ENCODE measurements at regions not wholly inside any gene's neighbourhood (a gene's known extent, or its start where the extent isn't known, plus 50 kb on each side); places are given as distances from the start of the nearest gene placed in this dataset.
"Not testable (repeated sequence)": the region's sequence is repeated elsewhere in the genome, so short reads cannot be mapped to it uniquely, and the experiment has no call there.

DNA sequence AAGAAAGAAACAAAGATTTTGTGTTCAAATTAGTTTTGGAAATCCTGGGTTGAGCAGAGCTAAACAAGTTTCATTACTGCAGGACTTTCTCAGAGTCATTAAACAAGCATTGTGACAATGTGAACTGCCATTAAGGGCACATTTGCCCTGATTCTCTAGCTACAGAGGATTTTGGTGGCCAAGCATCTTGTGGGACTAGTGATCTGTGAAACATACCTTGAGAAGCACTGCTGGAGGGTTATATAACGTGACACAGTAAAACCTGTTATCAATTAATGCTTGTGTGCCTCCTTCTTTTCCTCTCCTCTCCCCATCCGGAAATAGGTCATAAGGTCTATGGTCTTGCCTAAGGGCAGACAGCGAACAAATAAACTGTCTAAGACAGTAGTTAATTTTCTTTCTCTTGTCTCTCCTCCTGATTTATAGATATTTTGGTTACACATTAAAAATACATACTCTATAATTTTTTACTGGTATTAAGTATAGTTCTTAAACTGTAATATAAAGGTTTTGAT lies 167.3 kb upstream of the NANOGP8 start:
- no peak overlapping the region for H3K9ac ChIP-seq (ENCODE audit: low read depth, low read length)
- H3K27ac ChIP-seq (ENCODE audit: low read length) = no peak overlapping the region
- no peak for DNase-seq
- H3K4me2 ChIP-seq (ENCODE audit: insufficient read depth, low read length) = no peak overlapping the region
- no peaks in the 10 kb centered on the region for H3K79me2 ChIP-seq (ENCODE audit: insufficient read depth, low read length)
- H3K36me3 ChIP-seq (ENCODE audit: insufficient read depth, low read length) = no peaks in the 10 kb centered on the region
- TF ChIP-seq, protein P1, sequence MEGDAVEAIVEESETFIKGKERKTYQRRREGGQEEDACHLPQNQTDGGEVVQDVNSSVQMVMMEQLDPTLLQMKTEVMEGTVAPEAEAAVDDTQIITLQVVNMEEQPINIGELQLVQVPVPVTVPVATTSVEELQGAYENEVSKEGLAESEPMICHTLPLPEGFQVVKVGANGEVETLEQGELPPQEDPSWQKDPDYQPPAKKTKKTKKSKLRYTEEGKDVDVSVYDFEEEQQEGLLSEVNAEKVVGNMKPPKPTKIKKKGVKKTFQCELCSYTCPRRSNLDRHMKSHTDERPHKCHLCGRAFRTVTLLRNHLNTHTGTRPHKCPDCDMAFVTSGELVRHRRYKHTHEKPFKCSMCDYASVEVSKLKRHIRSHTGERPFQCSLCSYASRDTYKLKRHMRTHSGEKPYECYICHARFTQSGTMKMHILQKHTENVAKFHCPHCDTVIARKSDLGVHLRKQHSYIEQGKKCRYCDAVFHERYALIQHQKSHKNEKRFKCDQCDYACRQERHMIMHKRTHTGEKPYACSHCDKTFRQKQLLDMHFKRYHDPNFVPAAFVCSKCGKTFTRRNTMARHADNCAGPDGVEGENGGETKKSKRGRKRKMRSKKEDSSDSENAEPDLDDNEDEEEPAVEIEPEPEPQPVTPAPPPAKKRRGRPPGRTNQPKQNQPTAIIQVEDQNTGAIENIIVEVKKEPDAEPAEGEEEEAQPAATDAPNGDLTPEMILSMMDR (IDR thresholded peaks at IDR 0.05; ENCODE audit: borderline replicate concordance, extremely low read depth, low read length, poor library complexity, severe bottlenecking) = no peak
- TF ChIP-seq EZH2 (IDR thresholded peaks at IDR 0.05; ENCODE audit: borderline replicate concordance, low read depth, low read length, severe bottlenecking) = no peak
- no peak overlapping the region for H2AFZ ChIP-seq (ENCODE audit: low read depth, low read length)
- no peaks in the 10 kb centered on the region for H3K27me3 ChIP-seq (ENCODE audit: insufficient read depth, low read length, poor library complexity)
- no peaks in the 10 kb centered on the region for H4K20me1 ChIP-seq (ENCODE audit: insufficient read depth, low read length)
- no peak overlapping the region for H3K4me3 ChIP-seq (ENCODE audit: low read depth in 1 of 2, low read length in 2 of 2)
- no peaks in the 10 kb centered on the region for H3K9me3 ChIP-seq (ENCODE audit: insufficient read depth, low read length, severe bottlenecking)
- no peaks in the 10 kb centered on the region for H3K4me1 ChIP-seq (ENCODE audit: insufficient read depth, low read length)
- no peak for ATAC-seq (ENCODE audit: insufficient read depth, low read depth)

- ATAC-seq (ENCODE audit: insufficient read depth, low read depth) (no peak), DNase-seq (no peak)
- Histone ChIP-seq H3K4me2 (ENCODE audit: insufficient read depth, low read length) (no peak overlapping the region), H3K9me3 (ENCODE audit: insufficient read depth, low read length, severe bottlenecking) (no peaks in the 10 kb centered on the region), H4K20me1 (ENCODE audit: insufficient read depth, low read length) (no peaks in the 10 kb centered on the region), H3K4me3 (ENCODE audit: low read depth in 1 of 2, low read length in 2 of 2) (no peak overlapping the region), H3K4me1 (ENCODE audit: insufficient read depth, low read length) (no peaks in the 10 kb centered on the region), H3K36me3 (ENCODE audit: insufficient read depth, low read length) (no peaks in the 10 kb centered on the region), H3K79me2 (ENCODE audit: insufficient read depth, low read length) (no peaks in the 10 kb centered on the region), H3K27me3 (ENCODE audit: insufficient read depth, low read length, poor library complexity) (no peaks in the 10 kb centered on the region), H3K9ac (ENCODE audit: low read depth, low read length) (no peak overlapping the region), H2AFZ (ENCODE audit: low read depth, low read length) (no peak overlapping the region), H3K27ac (ENCODE audit: low read length) (no peak overlapping the region)
- TF ChIP-seq, protein P1 (IDR thresholded peaks at IDR 0.05; ENCODE audit: borderline replicate concordance, extremely low read depth, low read length, poor library complexity, severe bottlenecking) = no peak
- TF ChIP-seq EZH2 (IDR thresholded peaks at IDR 0.05; ENCODE audit: borderline replicate concordance, low read depth, low read length, severe bottlenecking) = no peak
Measured at GRCh38 chr15:35247150-35247549, 162.1 kb upstream of the NANOGP8 start.

- Histone ChIP-seq H3K27ac (ENCODE audit: low read length) (no peak overlapping the region), H3K9ac (ENCODE audit: low read depth, low read length) (no peak overlapping the region), H3K4me2 (ENCODE audit: insufficient read depth, low read length) (no peak overlapping the region), H2AFZ (ENCODE audit: low read depth, low read length) (no peak overlapping the region), H3K36me3 (ENCODE audit: insufficient read depth, low read length) (no peaks in the 10 kb centered on the region), H3K4me1 (ENCODE audit: insufficient read depth, low read length) (no peaks in the 10 kb centered on the region), H3K9me3 (ENCODE audit: insufficient read depth, low read length, severe bottlenecking) (no peaks in the 10 kb centered on the region), H3K4me3 (ENCODE audit: low read depth in 1 of 2, low read length in 2 of 2) (no peak overlapping the region), H4K20me1 (ENCODE audit: insufficient read depth, low read length) (no peaks in the 10 kb centered on the region), H3K79me2 (ENCODE audit: insufficient read depth, low read length) (no peaks in the 10 kb centered on the region), H3K27me3 (ENCODE audit: insufficient read depth, low read length, poor library complexity) (no peaks in the 10 kb centered on the region)
- DNase-seq (no peak), ATAC-seq (ENCODE audit: insufficient read depth, low read depth) (no peak)
- no peak for TF ChIP-seq EZH2 (IDR thresholded peaks at IDR 0.05; ENCODE audit: borderline replicate concordance, low read depth, low read length, severe bottlenecking)
- TF ChIP-seq, protein P1 (IDR thresholded peaks at IDR 0.05; ENCODE audit: borderline replicate concordance, extremely low read depth, low read length, poor library complexity, severe bottlenecking) = no peak
Measured at GRCh38 chr15:35246451-35246850, 161.4 kb upstream of the NANOGP8 start.

DNA sequence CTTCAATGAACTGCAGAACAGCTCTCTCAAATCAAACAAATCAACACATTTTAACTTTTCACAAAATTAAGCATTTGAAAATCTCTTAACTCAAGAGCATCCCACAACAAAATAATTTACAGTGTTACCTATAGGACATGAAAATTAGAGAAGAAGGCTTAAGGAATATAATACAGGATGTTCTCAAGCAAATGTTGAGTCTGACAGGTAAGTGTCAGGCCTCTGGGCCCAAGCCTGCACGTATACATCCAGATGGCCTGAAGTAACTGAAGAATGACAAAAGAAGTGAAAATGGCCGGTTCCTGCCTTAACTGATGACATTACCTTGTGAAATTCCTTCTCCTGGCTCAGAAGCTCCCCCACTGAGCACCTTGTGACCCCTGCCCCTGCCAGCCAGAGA lies 160.6 kb upstream of the NANOGP8 start:
- ATAC-seq (ENCODE audit: insufficient read depth, low read depth) = not testable (repeated sequence)

More for the DNA sequence above, 160.6 kb upstream of the NANOGP8 start:
- not testable (repeated sequence) for H4K20me1 ChIP-seq (ENCODE audit: insufficient read depth, low read length); H3K4me1 ChIP-seq (ENCODE audit: insufficient read depth, low read length); H3K27me3 ChIP-seq (ENCODE audit: insufficient read depth, low read length, poor library complexity); H2AFZ ChIP-seq (ENCODE audit: low read depth, low read length); H3K79me2 ChIP-seq (ENCODE audit: insufficient read depth, low read length); H3K9ac ChIP-seq (ENCODE audit: low read depth, low read length); H3K36me3 ChIP-seq (ENCODE audit: insufficient read depth, low read length); H3K9me3 ChIP-seq (ENCODE audit: insufficient read depth, low read length, severe bottlenecking); H3K27ac ChIP-seq (ENCODE audit: low read length); H3K4me2 ChIP-seq (ENCODE audit: insufficient read depth, low read length); DNase-seq; H3K4me3 ChIP-seq (ENCODE audit: low read depth in 1 of 2, low read length in 2 of 2)
